Left lung (tissue), 4 donors: ENCODE measurements at regions not wholly inside any gene's neighbourhood (a gene's known extent, or its start where the extent isn't known, plus 50 kb on each side); places are given as distances from the start of the nearest gene placed in this dataset.

Experiments used
- ATAC-seq: fragments of 200-7000 bp; cut with Tn5 transposase; one replicate; pipeline ENCODE4 v1.9.1; 2020; ENCODE audit warnings: moderate library complexity
- DNase-seq, 4 donors: peaks; one replicate each; pipeline ENCODE4 v3.0.0-alpha.2; 2013 to 2020
- H3K27ac ChIP-seq, 2 donors: fragments of 200-600 bp; sonication (generic) in 1 of 2; one replicate each; pipeline versions ENCODE4 v1.5.0 to v1.8.0; 2020 to 2021
- H3K27me3 ChIP-seq, 2 donors: fragments of 200-600 bp; sonication (generic) in 1 of 2; one replicate each; pipeline versions ENCODE4 v1.5.0 to v1.8.0; 2020 to 2021
- H3K36me3 ChIP-seq, 2 donors: fragments of 200-600 bp; sonication (generic) in 1 of 2; one replicate each; pipeline versions ENCODE4 v1.5.0 to v1.8.0; 2020 to 2021
- H3K4me1 ChIP-seq, 2 donors: fragments of 200-600 bp; one replicate each; pipeline ENCODE4 v1.8.0; 2021
- H3K4me3 ChIP-seq, 2 donors: fragments of 200-600 bp; sonication (generic) in 1 of 2; one replicate each; pipeline versions ENCODE4 v1.5.0 to v1.8.0; 2020 to 2021; ENCODE audit warnings: mild to moderate bottlenecking in 1 of 2
- H3K9me3 ChIP-seq, 2 donors: fragments of 200-600 bp; sonication (generic) in 1 of 2; one replicate each; pipeline versions ENCODE4 v1.5.0 to v1.8.0; 2020 to 2021
- intact Hi-C, 2 donors: fragments of 100-400 bp; cut with DNase I; formaldehyde crosslinking; loops; one replicate each; pipeline versions ENCODE4 v1.11.2 to v1.14.2; 2022
- TF ChIP-seq, protein P1 (sequence below), 2 donors: fragments of 200-600 bp; sonication (generic) in 1 of 2; IDR thresholded peaks; one replicate each; pipeline versions ENCODE4 v1.5.0 to v1.8.0; 2021; ENCODE audit warnings: antibody characterized with exemption in 2 of 2
- donor health status: DM: no; HTN: yes; CAD: no.
- donor health status: DM: no; HTN: no; CAD: no.

DNA sequence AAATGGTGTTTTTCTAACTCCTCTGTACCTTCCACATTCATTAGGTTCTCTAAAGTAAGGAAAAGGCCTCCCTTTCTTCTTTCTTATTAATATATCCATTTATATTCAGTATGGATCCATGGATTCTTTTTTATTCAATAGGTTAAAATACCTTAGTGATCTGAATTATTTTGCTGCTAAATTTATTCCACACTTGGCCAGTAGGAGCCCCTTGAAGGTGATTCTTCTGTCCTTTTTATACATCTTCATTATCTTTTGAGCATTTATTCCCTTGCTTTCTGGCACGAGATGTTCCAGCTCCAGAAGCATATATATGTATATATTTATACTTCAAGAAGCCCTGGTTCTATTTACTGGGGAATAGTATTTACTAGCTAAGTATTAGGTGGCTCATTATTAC lies 311.8 kb upstream of the SGCD start:
- H3K27ac ChIP-seq, result no peak overlapping the region
- no peaks in the 10 kb centered on the region for H3K4me1 ChIP-seq
- H3K9me3 ChIP-seq, result no peaks in the 10 kb centered on the region
- no peak overlapping the region for H3K4me3 ChIP-seq
- no peak for DNase-seq
- TF ChIP-seq, protein P1, sequence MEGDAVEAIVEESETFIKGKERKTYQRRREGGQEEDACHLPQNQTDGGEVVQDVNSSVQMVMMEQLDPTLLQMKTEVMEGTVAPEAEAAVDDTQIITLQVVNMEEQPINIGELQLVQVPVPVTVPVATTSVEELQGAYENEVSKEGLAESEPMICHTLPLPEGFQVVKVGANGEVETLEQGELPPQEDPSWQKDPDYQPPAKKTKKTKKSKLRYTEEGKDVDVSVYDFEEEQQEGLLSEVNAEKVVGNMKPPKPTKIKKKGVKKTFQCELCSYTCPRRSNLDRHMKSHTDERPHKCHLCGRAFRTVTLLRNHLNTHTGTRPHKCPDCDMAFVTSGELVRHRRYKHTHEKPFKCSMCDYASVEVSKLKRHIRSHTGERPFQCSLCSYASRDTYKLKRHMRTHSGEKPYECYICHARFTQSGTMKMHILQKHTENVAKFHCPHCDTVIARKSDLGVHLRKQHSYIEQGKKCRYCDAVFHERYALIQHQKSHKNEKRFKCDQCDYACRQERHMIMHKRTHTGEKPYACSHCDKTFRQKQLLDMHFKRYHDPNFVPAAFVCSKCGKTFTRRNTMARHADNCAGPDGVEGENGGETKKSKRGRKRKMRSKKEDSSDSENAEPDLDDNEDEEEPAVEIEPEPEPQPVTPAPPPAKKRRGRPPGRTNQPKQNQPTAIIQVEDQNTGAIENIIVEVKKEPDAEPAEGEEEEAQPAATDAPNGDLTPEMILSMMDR (IDR thresholded peaks at IDR 0.05), result no peak
- ATAC-seq, result no peak
- no peaks in the 10 kb centered on the region for H3K27me3 ChIP-seq
- intact Hi-C loops, result no loop called here
- H3K36me3 ChIP-seq, result no peaks in the 10 kb centered on the region

DNA sequence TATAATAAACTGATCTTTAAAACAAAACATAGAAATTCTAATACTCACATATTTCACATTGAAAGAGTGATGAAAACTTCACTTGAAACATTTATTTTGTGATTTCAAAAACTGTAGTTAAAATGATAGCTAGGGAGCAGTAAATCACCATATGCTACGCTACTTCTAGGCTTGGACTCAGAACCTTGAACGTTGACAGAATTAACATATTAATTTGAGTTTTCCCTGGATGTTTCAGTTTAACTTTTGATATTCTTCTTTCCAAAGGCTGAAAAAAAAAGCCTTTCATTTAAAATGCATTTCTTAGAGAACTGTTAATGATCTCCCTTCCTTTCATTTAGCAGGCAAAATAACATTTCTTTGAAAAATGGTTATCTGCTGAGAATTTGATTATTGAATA lies 307.8 kb upstream of the SGCD start:
- Histone ChIP-seq H3K4me1 (no peaks in the 10 kb centered on the region), H3K4me3 (no peak overlapping the region), H3K27me3 (no peaks in the 10 kb centered on the region), H3K36me3 (no peaks in the 10 kb centered on the region), H3K9me3 (no peaks in the 10 kb centered on the region), H3K27ac (no peak overlapping the region)
- intact Hi-C loops, result no loop called here
- DNase-seq, result no peak
- TF ChIP-seq, protein P1 (IDR thresholded peaks at IDR 0.05), result no peak
- ATAC-seq, result no peak

DNA sequence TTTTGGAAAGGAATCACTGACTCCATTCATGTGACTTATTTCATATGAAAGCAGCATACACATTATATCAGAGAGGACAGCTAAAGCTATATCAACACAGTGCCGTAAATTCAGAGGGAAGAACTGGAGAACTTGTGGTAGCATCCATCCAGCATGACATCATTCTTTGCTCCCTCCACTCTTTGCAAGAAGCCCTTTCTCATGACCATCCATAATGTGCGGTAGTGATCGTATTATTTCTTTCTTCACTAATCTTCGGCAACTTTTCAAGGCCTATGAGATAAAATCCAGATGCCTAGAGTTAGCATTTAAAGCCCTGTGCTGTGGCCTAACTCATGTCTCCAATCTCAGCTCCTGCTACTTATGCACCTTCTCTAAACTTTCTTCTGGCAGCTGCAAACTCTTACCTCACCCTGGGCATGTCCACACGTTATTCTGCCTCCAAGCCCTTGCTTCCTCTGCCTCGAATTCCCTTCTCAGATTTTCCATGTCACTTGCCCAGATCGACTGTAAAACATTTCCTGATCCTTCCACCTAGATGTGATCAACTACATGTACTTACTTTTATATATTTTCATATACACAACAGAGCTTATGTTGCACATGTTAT lies 307.3 kb upstream of the SGCD start:
- intact Hi-C loops, result no loop called here
- DNase-seq (no peak), ATAC-seq (no peak)
- H3K27me3 ChIP-seq, result no peaks in the 10 kb centered on the region
- TF ChIP-seq, protein P1 (IDR thresholded peaks at IDR 0.05), result no peak
- H3K4me1 ChIP-seq, result no peaks in the 10 kb centered on the region
- H3K27ac ChIP-seq, result no peak overlapping the region
- H3K9me3 ChIP-seq, result no peaks in the 10 kb centered on the region
- no peaks in the 10 kb centered on the region for H3K36me3 ChIP-seq
- no peak overlapping the region for H3K4me3 ChIP-seq

DNA sequence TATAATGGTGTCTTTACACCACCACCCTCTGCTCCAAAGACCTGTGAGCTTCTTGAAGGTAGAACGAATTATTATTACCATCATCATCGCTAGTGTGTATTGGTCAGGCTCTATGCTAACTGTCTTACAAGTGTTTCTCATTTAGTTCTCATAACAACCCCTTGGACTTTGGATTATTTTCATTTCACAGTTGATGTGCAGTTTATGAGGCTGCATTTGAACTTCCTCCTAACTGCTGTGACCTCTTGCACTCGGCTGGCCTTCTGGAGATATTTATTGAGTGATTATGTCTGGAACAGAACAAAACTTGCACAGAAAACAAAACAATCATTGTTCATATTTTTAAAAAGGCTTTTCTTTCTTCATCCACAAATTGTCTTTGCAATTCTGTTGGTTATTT lies 306.3 kb upstream of the SGCD start:
- H3K4me1 ChIP-seq, result no peaks in the 10 kb centered on the region
- TF ChIP-seq, protein P1 (IDR thresholded peaks at IDR 0.05), result no peak
- H3K4me3 ChIP-seq, result no peak overlapping the region
- intact Hi-C loops, result no loop called here
- H3K27me3 ChIP-seq, result no peaks in the 10 kb centered on the region
- H3K27ac ChIP-seq, result no peak overlapping the region
- DNase-seq, result no peak
- no peaks in the 10 kb centered on the region for H3K9me3 ChIP-seq
- H3K36me3 ChIP-seq, result no peaks in the 10 kb centered on the region
- ATAC-seq, result no peak

DNA sequence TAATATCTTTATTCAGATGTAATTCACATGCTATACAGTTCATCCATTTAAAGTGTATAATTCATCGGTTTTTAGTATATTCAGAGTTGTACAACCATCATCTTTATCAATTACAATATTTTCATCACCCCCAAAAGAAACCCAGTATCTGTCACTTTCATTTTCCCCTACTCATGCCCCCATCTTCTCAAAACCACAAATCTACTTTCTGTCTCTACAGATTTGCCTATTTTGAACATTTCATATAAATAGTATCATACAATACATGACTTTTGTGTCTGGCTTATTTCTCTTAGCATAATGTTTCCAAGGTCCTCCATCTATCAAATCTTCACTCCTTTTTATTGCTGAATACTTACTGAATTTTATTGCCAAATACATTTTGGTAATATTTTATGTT lies 305.1 kb upstream of the SGCD start:
- no peak overlapping the region for H3K27ac ChIP-seq
- H3K4me1 ChIP-seq, result no peaks in the 10 kb centered on the region
- H3K27me3 ChIP-seq, result no peaks in the 10 kb centered on the region
- DNase-seq (no peak), ATAC-seq (no peak)
- intact Hi-C loops, result no loop called here
- no peaks in the 10 kb centered on the region for H3K9me3 ChIP-seq
- TF ChIP-seq, protein P1 (IDR thresholded peaks at IDR 0.05), result no peak
- H3K4me3 ChIP-seq, result no peak overlapping the region
- no peaks in the 10 kb centered on the region for H3K36me3 ChIP-seq
